ENCODE measurements at regions not wholly inside any gene's neighbourhood (a gene's known extent, or its start where the extent isn't known, plus 50 kb on each side); places are given as distances from the start of the nearest gene placed in this dataset.
A peak's percentile ranks its signal among the peaks of the same experiment; 100 is the strongest.

GRCh38 chr2:120910956-120911951 is 175.6 kb downstream of the GLI2 start:
- H3K36me3 ChIP-seq (ENCODE audit: control insufficient read depth, insufficient read depth, low read length): no peaks in the 10 kb centered on the region
- no peaks in the 10 kb centered on the region for H3K27me3 ChIP-seq (ENCODE audit: control insufficient read depth, insufficient read depth, low read length)
- no peak for DNase-seq (ENCODE audit: low read depth)

GRCh38 chr2:120912101-120912985 is 176.7 kb downstream of the GLI2 start:
- H3K4me3 ChIP-seq (ENCODE audit: low read depth, low read length): no peak overlapping the region
- no peak for TF ChIP-seq CTCF (IDR thresholded peaks at IDR 0.05; ENCODE audit: insufficient read depth, low read length, poor library complexity, severe bottlenecking)
- no peaks in the 10 kb centered on the region for H3K36me3 ChIP-seq (ENCODE audit: control insufficient read depth, insufficient read depth, low read length)
- H3K27me3 ChIP-seq (ENCODE audit: control insufficient read depth, insufficient read depth, low read length): no peaks in the 10 kb centered on the region
- no peak for DNase-seq (ENCODE audit: low read depth)

More at GRCh38 chr2:120910956-120911951, 175.6 kb downstream of the GLI2 start:
- no peak for TF ChIP-seq CTCF (IDR thresholded peaks at IDR 0.05; ENCODE audit: insufficient read depth, low read length, poor library complexity, severe bottlenecking)
- H3K4me3 ChIP-seq (ENCODE audit: low read depth, low read length): no peak overlapping the region

GRCh38 chr2:120913972-120914838 is 178.5 kb downstream of the GLI2 start:
- no peaks in the 10 kb centered on the region for H3K36me3 ChIP-seq (ENCODE audit: control insufficient read depth, insufficient read depth, low read length)
- H3K4me3 ChIP-seq (ENCODE audit: low read depth, low read length): no peak overlapping the region
- no peak for TF ChIP-seq CTCF (IDR thresholded peaks at IDR 0.05; ENCODE audit: insufficient read depth, low read length, poor library complexity, severe bottlenecking)
- H3K27me3 ChIP-seq (ENCODE audit: control insufficient read depth, insufficient read depth, low read length): no peaks in the 10 kb centered on the region
- DNase-seq (ENCODE audit: low read depth): no peak

- TF ChIP-seq CTCF (IDR thresholded peaks at IDR 0.05; ENCODE audit: insufficient read depth, low read length, poor library complexity, severe bottlenecking): no peak
- Histone ChIP-seq H3K36me3 (ENCODE audit: control insufficient read depth, insufficient read depth, low read length) (no peaks in the 10 kb centered on the region), H3K27me3 (ENCODE audit: control insufficient read depth, insufficient read depth, low read length) (no peaks in the 10 kb centered on the region), H3K4me3 (ENCODE audit: low read depth, low read length) (no peak overlapping the region)
- peak; percentile 75 for DNase-seq (ENCODE audit: low read depth)
Measured at GRCh38 chr2:120914839-120915521, 179.3 kb downstream of the GLI2 start.

- Histone ChIP-seq H3K4me3 (ENCODE audit: low read depth, low read length) (no peak overlapping the region), H3K27me3 (ENCODE audit: control insufficient read depth, insufficient read depth, low read length) (no peaks in the 10 kb centered on the region), H3K36me3 (ENCODE audit: control insufficient read depth, insufficient read depth, low read length) (no peaks in the 10 kb centered on the region)
- no peak for DNase-seq (ENCODE audit: low read depth)
- TF ChIP-seq CTCF (IDR thresholded peaks at IDR 0.05; ENCODE audit: insufficient read depth, low read length, poor library complexity, severe bottlenecking): no peak
Measured at GRCh38 chr2:120915670-120916069, 180.0 kb downstream of the GLI2 start.

All from kidney epithelial cell (primary cell).